ENCODE measurements at regions not wholly inside any gene's neighbourhood (a gene's known extent, or its start where the extent isn't known, plus 50 kb on each side); places are given as distances from the start of the nearest gene placed in this dataset.
A peak's percentile ranks its signal among the peaks of the same experiment; 100 is the strongest.

- DNase-seq (ENCODE audit: low spot score) (no peak), ATAC-seq (peak; percentile 44)
- intact Hi-C loops (cut with DNase I) = no loop called here
These were observed 53.1 kb upstream of the HMCN1 start for GRCh38 chr1:185681034-185681633.

DNA sequence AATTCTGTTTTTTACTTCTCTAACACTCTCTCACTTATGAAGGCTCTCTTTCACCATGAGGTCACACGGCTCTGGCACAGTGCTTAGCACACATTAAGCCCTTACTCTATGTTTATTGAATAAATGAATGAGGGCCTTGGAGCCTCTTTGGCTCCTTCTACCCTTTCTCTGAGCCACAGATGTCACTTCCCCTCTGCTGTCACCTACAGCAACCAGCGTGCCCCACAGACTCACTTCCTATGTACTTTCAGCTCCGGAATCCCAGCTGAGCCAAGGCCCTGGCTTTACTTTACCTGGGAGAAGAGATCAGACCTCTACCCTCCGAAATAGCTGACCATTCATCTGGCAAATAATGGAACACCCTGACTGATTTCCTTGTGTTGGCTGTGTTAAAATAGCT is 53.7 kb upstream of the HMCN1 start:
- no peak for ATAC-seq
- DNase-seq (ENCODE audit: low spot score) = no peak
- intact Hi-C loops (cut with DNase I) = no loop called here

- intact Hi-C loops (cut with DNase I) = no loop called here
- DNase-seq (ENCODE audit: low spot score) (no peak), ATAC-seq (no peak)
These were observed 55.0 kb upstream of the HMCN1 start for GRCh38 chr1:185679220-185679619.

GRCh38 chr1:185676969-185677368 is 57.2 kb upstream of the HMCN1 start:
- DNase-seq (ENCODE audit: low spot score) (no peak), ATAC-seq (no peak)
- intact Hi-C loops (cut with DNase I) = no loop called here

- DNase-seq (ENCODE audit: low spot score) (no peak), ATAC-seq (peak; percentile 66)
- intact Hi-C loops (cut with DNase I) = loop anchor here (5.0 kb wide), 1 partner anchor 1473 kb away; no protein-coding TSS in a partner anchor
These were observed 60.0 kb upstream of the HMCN1 start for GRCh38 chr1:185674201-185674600.

DNA sequence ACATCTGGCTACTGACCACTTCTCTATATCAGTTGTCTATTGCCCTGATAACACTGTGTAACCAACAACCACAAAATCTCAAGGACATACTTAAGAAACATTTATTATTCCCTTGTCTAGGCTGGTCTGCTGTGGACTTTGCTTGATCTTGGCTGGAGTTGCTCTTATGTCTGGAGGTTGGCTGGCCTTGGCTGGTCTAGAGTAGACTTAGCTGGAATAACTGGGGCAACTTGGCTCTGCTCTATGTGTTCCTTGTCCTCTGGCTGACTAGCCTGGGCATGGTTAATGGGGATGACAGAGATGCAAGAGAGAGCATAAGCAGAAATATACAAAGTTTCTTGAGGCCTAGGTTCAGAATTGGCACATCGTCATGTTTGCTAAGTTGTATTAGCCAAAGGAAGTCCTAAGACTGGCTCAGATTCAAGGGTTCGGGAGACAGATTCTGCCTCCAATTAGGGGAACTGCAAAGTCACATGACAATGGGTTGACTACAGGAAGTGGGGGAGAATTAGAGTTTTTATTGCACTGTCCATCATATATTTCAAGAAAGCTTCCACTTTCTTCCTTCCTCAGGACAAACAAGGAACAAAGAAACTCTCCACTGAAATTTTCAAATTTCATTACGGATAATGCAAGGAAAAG is 61.4 kb upstream of the HMCN1 start:
- DNase-seq (ENCODE audit: low spot score) = no peak
- intact Hi-C loops (cut with DNase I) = loop anchor here (5.0 kb wide), 1 partner anchor 1474 kb away; no protein-coding TSS in a partner anchor
- ATAC-seq = peak; percentile 70

DNA sequence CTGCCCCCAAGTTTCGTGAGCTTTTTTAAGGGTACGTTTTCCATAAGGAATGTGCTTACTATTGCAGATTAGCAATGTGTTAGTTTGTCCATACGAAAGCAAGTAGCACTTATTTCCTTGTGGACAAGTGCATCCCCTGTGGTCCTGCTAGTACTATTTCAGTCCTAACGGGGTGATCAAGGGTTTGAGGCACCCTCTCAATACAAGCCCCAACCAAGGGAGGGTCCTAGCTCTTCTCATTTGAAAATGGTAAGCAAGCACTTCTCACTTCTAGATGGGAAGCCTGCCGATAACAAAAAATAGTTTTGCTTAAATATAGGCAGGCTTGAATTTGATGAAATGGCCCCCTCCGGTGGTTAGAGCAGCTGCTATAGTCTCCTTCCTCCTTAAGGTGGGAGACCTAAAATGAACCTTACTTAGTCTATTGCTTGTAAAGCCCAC is 64.0 kb upstream of the HMCN1 start:
- intact Hi-C loops (cut with DNase I) = loop anchor here (5.0 kb wide), 1 partner anchor 1477 kb away; no protein-coding TSS in a partner anchor
- peak; percentile 74 for ATAC-seq
- DNase-seq (ENCODE audit: low spot score) = no peak

DNA sequence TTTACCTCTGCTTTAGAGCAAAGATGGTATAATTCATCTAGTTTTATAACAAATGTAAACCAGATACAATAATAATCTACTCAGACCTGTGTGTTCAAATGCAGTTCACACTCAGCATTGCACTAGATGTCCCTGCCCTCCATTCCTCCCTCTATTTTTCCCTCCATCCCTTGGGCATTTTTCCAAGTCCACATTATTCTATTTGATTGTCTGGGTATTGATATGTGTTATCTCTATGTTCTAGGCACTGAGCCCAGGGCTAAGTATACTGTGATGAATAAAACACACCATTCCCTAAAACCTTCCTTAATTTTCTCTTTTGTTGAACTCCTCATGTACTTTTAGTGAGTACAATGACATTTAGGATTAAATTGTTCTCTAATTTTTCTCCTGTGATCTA is 66.2 kb upstream of the HMCN1 start:
- ATAC-seq = no peak
- no peak for DNase-seq (ENCODE audit: low spot score)
- intact Hi-C loops (cut with DNase I) = no loop called here

DNA sequence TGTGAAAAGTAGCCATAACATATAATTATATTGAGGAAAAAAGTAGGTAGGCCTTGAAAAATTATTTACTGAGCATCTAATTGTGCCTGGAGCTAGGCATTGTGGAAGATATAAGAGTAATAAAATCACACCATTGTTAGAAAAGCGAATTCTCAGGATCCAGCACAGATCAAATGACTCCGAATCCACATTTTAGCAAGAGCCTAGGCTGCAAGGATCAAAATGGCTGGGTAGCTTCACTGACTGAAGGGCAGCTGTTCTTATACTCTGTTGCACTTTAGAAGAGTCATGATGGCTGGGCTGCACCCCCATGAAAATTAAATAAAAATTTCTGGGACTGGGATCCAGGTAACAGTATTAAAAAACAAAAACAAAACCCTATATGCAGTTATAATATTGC is 67.6 kb upstream of the HMCN1 start:
- DNase-seq (ENCODE audit: low spot score) (no peak), ATAC-seq (no peak)
- intact Hi-C loops (cut with DNase I) = no loop called here

GRCh38 chr1:185663771-185664296 is 70.4 kb upstream of the HMCN1 start:
- ATAC-seq = no peak
- intact Hi-C loops (cut with DNase I) = no loop called here
- no peak for DNase-seq (ENCODE audit: low spot score)

GRCh38 chr1:185663332-185663731 is 70.9 kb upstream of the HMCN1 start:
- intact Hi-C loops (cut with DNase I) = no loop called here
- DNase-seq (ENCODE audit: low spot score) (no peak), ATAC-seq (no peak)

DNA sequence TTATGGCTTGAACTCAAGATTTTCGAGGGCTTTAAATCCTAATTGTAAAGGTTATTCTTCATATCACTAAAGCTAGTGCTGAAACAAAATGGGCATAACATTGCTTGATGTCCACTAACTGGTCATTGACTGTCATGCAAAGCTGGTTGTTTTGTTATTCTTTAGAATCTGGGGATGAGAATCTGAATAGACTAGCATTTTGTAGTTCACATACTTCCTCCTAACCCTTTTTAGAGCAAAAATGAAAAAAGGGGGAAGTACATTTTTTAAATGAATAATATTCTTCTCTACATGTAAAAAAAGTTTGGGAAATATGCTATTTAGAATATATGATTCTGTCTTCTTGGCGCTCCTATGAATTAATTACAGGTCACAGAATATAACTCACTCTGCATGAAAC is 72.2 kb upstream of the HMCN1 start:
- DNase-seq (ENCODE audit: low spot score) (no peak), ATAC-seq (no peak)
- intact Hi-C loops (cut with DNase I) = no loop called here

GRCh38 chr1:185656663-185657062 is 77.5 kb upstream of the HMCN1 start:
- intact Hi-C loops (cut with DNase I) = no loop called here

GRCh38 chr1:185654952-185655314 is 79.3 kb upstream of the HMCN1 start:
- ATAC-seq (no peak), DNase-seq (ENCODE audit: low spot score) (no peak)
- intact Hi-C loops (cut with DNase I) = no loop called here

More at GRCh38 chr1:185656663-185657062, 77.5 kb upstream of the HMCN1 start:
- DNase-seq (ENCODE audit: low spot score) = no peak
- no peak for ATAC-seq

DNA sequence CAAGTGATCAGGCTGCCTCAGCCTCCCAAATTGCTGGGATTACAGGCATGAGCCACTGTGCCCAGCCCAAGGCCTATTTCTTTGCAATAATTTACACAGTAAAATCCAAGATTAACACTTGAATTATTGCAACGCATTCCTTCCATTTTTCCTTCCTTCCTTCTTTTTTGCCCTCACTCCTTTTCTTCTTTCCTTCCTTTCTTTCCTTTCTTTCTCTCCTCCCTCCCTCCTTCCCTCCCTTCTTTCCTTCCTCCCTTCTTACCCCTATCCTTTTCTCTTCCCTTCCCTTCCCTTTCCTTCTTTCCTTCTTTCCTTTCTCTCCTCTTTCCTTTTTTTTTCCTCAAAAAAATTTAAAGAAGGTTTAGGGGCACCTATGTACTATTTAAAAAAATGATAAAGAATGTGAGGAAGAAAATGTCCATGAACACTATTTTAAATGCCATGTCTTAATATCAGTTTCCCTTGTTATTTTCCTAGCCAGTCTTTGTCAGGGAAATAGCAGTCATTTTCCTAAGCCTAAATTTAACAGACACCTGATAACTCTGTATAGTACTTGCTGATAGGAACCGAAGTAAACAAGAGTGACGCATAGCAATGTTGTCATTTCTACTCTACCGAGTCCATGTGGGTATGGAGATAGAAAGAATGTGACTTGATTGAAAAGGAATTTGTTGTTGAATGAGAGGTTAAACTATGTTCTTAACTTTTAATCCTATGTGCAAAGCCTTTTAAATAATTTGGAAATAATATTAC is 79.8 kb upstream of the HMCN1 start:
- intact Hi-C loops (cut with DNase I) = no loop called here
- ATAC-seq = no peak

DNA sequence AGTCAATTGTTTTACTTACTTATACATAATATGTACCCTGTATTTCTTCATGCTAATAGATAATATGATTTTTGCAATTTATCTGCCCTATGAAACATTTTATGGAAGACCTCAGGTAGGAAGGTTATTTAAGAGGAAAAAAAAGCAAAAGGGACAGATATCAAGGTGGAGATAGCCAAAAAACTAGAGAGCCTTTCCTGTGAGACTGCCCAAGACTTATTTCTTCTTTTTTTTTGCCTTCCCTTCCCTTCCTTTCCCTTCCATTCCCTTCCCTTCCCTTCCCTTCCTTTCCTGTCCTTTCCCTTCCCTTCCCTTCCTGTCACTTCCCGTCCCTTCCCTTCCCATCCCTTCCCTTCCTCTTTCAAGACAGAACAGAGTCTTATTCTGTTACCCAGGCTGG is 80.6 kb upstream of the HMCN1 start:
- intact Hi-C loops (cut with DNase I) = no loop called here
- no peak for ATAC-seq
- no peak for DNase-seq (ENCODE audit: low spot score)

More for the DNA sequence above, 79.8 kb upstream of the HMCN1 start:
- DNase-seq (ENCODE audit: low spot score) = no peak

GRCh38 chr1:185652348-185652747 is 81.8 kb upstream of the HMCN1 start:
- ATAC-seq = no peak
- no peak for DNase-seq (ENCODE audit: low spot score)
- intact Hi-C loops (cut with DNase I) = no loop called here

- DNase-seq (ENCODE audit: low spot score) (no peak), ATAC-seq (no peak)
- intact Hi-C loops (cut with DNase I) = no loop called here
These were observed 83.5 kb upstream of the HMCN1 start for GRCh38 chr1:185650602-185651230.

DNA sequence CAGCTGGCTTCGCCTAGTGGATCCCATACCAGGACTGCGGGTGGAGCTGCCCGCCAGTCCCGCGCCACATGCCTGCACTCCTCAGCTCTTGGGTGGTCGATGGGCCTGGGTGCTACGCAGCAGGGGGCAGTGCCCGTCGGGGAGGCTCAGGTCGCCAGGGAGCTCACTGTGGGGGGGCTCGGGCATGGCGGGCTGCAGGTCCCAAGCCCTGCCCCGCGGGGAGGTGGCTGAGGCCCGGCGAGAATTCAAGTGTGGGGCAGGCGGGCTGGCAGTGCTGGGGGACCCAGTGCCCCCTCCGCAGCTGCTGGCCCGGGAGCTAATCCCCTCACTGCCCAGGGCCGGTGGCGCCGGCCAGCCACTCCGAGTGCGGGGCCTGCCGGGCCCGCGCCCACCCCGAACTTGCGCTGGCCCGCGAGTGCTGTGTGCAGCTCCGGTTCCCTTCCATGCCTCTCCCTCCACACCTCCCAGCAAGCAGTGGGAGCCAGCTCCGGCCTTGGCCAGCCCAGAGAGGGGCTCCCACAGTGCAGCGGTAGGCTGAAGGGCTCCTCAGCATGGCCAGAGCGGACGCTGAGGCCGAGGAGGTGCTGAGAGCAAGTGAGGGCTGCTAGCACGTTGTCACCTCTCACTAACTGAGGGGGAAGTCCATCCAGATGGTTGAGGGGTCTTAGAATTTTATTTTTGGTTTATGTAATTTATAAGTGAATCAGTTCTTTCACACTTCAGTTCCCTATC is 85.2 kb upstream of the HMCN1 start:
- ATAC-seq = no peak
- DNase-seq (ENCODE audit: low spot score) = no peak
- intact Hi-C loops (cut with DNase I) = no loop called here
